ENCODE measurements at regions not wholly inside any gene's neighbourhood (a gene's known extent, or its start where the extent isn't known, plus 50 kb on each side); places are given as distances from the start of the nearest gene placed in this dataset.

- H3K4me1 ChIP-seq: no peaks in the 10 kb centered on the region
- no peak for TF ChIP-seq POLR2A (IDR thresholded peaks at IDR 0.05)
- no peak for DNase-seq
- H3K36me3 ChIP-seq: no peaks in the 10 kb centered on the region
- 30 to 74% methylated on average over 4 of the region's 4 CpGs for WGBS, 2 donors
- H3K9me3 ChIP-seq: no peaks in the 10 kb centered on the region
- H3K27me3 ChIP-seq: no peaks in the 10 kb centered on the region
- no peak overlapping the region for H3K27ac ChIP-seq
- intact Hi-C loops (cut with DNase I): no loop called here
- H3K4me3 ChIP-seq: no peak overlapping the region
Observed at GRCh38 chr12:94062796-94063635, 85.4 kb upstream of the PLXNC1 start.

DNA sequence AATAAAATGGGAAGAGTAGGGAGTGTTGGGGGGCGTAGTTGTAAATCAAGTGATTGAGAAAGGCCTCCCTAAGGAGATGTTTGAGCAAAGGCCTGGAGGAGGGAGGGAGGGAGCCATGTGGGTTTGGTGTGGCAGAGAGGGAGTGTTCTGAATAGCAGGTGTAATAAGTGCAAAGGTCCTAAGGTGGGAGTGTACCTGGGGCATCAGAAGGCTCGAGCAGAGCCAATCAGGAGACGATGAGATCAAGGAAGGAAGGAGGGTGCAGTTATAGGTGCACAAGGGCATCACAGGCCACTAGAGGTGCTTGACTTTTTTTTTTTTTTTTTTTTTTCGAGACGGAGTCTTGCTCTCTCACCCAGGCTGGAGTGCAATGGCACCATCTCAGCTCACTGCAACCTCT lies 77.9 kb upstream of the PLXNC1 start:
- no peak overlapping the region for H3K27ac ChIP-seq
- WGBS, 2 donors: 24 to 76% methylated on average over 5 of the region's 5 CpGs
- intact Hi-C loops (cut with DNase I): loop anchor here (5.0 to 10.0 kb wide), 2 partner anchors 173 to 306 kb away; no protein-coding TSS in a partner anchor

DNA sequence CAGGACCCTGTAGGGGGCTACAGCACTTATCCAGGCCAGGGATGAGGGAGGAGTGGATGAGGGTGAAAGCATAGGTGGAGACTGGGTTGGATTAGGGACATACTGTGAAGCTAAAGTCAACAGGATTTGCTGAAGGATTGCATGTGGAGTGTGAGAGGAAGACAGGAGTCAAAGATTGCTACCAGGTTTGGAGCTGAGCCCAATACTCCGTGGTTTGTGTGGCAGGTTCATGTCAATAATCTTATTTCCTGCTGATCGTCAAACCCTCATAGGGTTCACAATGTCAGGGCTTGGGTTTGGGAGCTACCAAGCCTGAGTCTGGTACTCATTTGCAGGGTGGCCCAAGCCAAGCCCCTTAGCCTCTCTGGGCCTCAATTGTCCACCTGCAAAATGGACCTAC lies 77.1 kb upstream of the PLXNC1 start:
- no peak for DNase-seq

More for the DNA sequence above, 77.9 kb upstream of the PLXNC1 start:
- Histone ChIP-seq H3K4me1 (peaks cover 0 to 22% (median 16%) of the 10 kb centered on the region in 4 donors), H3K36me3 (no peaks in the 10 kb centered on the region), H3K27me3 (no peaks in the 10 kb centered on the region), H3K9me3 (no peaks in the 10 kb centered on the region), H3K4me3 (no peak overlapping the region)
- DNase-seq: no peak
- TF ChIP-seq, protein P1, sequence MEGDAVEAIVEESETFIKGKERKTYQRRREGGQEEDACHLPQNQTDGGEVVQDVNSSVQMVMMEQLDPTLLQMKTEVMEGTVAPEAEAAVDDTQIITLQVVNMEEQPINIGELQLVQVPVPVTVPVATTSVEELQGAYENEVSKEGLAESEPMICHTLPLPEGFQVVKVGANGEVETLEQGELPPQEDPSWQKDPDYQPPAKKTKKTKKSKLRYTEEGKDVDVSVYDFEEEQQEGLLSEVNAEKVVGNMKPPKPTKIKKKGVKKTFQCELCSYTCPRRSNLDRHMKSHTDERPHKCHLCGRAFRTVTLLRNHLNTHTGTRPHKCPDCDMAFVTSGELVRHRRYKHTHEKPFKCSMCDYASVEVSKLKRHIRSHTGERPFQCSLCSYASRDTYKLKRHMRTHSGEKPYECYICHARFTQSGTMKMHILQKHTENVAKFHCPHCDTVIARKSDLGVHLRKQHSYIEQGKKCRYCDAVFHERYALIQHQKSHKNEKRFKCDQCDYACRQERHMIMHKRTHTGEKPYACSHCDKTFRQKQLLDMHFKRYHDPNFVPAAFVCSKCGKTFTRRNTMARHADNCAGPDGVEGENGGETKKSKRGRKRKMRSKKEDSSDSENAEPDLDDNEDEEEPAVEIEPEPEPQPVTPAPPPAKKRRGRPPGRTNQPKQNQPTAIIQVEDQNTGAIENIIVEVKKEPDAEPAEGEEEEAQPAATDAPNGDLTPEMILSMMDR (IDR thresholded peaks at IDR 0.05): no peak
- TF ChIP-seq POLR2A (IDR thresholded peaks at IDR 0.05) (no peak), POLR2AphosphoS5 (IDR thresholded peaks at IDR 0.05) (no peak), EP300 (IDR thresholded peaks at IDR 0.05) (no peak)

GRCh38 chr12:94073441-94074051 lies 74.8 kb upstream of the PLXNC1 start:
- Histone ChIP-seq H3K27me3 (no peaks in the 10 kb centered on the region), H3K36me3 (no peaks in the 10 kb centered on the region), H3K27ac (peak overlapping the region; percentile 64 to 80 (median 70)), H3K9me3 (no peaks in the 10 kb centered on the region), H3K4me3 (no peak overlapping the region), H3K4me1 (peaks cover 0 to 25% (median 17%) of the 10 kb centered on the region in 4 donors)
- peak; percentile 71 for DNase-seq
- 89 to 90% methylated on average over 9 of the region's 9 CpGs for WGBS, 2 donors
- intact Hi-C loops (cut with DNase I): loop anchor here (2.0 to 10.0 kb wide), 3 partner anchors 176 to 503 kb away; no protein-coding TSS in a partner anchor
- TF ChIP-seq POLR2AphosphoS5 (IDR thresholded peaks at IDR 0.05) (no peak), POLR2A (IDR thresholded peaks at IDR 0.05) (no peak), EP300 (IDR thresholded peaks at IDR 0.05) (peak in 2 of 4 donors; percentile 29 to 63)
- TF ChIP-seq, protein P1 (IDR thresholded peaks at IDR 0.05): no peak

More for the DNA sequence above, 77.1 kb upstream of the PLXNC1 start:
- Histone ChIP-seq H3K27ac (no peak overlapping the region), H3K4me1 (peaks cover 0 to 25% (median 17%) of the 10 kb centered on the region in 4 donors), H3K9me3 (no peaks in the 10 kb centered on the region), H3K4me3 (no peak overlapping the region), H3K27me3 (no peaks in the 10 kb centered on the region), H3K36me3 (no peaks in the 10 kb centered on the region)
- TF ChIP-seq POLR2A (IDR thresholded peaks at IDR 0.05) (no peak), POLR2AphosphoS5 (IDR thresholded peaks at IDR 0.05) (no peak), EP300 (IDR thresholded peaks at IDR 0.05) (no peak)
- TF ChIP-seq, protein P1 (IDR thresholded peaks at IDR 0.05): no peak
- WGBS, 2 donors: 10 to 21% methylated on average over 2 of the region's 2 CpGs
- intact Hi-C loops (cut with DNase I): loop anchor here (5.0 to 10.0 kb wide), 2 partner anchors 174 to 306 kb away; no protein-coding TSS in a partner anchor

Measured in sigmoid colon (tissue), 6 donors.